GM19468 (cell line): ENCODE measurements at regions not wholly inside any gene's neighbourhood (a gene's known extent, or its start where the extent isn't known, plus 50 kb on each side); places are given as distances from the start of the nearest gene placed in this dataset.
A peak's percentile ranks its signal among the peaks of the same experiment; 100 is the strongest.

Experiments used
- ATAC-seq: cut with Tn5 transposase; IDR thresholded peaks from one replicate; pipeline ENCODE4 v1.9.1; 2021; ENCODE audit warnings: mild to moderate bottlenecking, moderate library complexity, moderate number of reproducible peaks; ENCODE audit not compliant: unreplicated experiment; ENCODE audit errors: extremely low read depth

DNA sequence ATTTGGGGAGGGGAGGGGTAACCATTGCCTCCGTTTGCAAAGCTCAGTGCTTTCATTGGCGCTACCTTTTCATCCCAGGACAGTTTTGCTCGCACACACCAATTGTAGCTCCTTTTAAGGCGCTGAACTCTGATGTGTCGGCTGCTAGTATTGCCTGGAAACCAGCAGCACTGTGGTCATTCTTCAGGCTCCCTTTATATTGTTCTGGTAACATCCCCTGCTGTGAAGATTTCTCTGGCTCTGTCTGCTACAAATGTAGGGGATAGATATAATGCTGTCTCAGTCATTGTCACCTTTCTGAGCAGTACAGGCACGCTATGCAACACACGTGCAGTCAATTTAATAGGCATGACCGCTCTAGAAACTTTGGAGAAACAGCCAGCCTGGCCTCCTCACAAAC is 172.9 kb upstream of the SASH1 start:
- ATAC-seq: no peak

DNA sequence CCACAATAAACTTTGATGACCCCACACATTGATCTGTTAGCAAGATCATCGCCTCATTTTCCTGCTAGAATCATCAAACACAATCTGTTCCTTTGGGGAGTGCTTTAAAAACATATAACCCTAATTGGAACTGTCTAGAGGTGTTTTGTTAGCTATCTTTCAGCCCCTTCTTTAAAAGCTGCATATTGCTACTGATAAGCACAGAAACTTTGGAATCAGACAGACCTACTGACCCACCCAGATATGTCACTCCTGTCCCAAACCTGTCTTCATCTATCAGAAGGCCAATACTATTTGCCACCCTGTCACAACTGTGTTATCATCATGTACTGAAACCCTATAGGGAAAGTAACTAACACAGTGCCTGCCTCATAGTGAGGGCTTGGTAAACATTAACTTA is 172.4 kb upstream of the SASH1 start:
- ATAC-seq: no peak

DNA sequence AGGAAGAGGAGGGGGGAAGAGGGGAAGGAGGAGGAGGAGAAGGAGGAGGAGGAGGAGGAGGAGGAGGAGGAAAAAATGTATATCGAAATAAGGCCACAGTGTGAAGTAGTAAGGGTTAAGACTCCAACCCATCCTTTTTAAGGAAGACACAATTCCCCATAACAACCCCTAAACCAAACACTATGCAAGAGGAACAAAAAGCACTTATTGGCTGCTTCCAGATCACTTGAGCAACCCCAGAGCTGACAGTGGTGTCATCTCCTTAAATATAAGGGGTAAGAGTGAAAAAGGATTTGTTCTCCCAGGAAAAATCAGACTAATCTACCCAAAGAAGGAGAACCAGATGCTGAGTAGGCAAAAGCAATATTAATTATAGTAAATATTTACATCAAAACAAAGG is 169.1 kb upstream of the SASH1 start:
- no peak for ATAC-seq

DNA sequence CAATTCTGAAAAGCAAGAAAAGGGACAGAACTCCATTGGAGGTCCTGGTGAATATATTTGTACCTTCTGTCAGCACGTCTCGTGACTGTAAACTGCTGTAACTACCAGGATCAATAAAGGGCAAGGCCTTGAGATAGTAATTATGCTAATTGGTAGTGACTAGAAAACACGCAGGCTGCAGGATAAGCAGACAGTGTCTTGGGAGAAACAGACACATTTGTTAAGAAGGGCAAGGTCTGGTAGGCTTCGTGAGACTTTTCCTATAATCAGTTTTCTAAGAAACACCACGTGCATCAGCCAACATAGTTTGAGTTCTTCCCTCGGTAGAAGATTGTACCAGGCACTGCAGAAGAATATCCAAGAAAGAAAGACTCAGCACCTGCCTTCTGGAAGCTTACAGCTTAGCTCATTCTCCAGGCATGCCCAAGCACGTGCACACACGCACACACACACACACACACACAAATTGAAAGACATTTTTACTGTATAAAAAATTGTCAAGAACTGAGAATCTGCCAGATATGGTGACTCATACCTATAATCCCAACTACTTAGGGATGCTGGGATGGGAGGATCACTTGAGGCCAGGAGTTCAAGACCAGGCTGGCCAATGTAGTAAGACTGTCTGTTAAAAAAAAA is 167.0 kb upstream of the SASH1 start:
- ATAC-seq: no peak

DNA sequence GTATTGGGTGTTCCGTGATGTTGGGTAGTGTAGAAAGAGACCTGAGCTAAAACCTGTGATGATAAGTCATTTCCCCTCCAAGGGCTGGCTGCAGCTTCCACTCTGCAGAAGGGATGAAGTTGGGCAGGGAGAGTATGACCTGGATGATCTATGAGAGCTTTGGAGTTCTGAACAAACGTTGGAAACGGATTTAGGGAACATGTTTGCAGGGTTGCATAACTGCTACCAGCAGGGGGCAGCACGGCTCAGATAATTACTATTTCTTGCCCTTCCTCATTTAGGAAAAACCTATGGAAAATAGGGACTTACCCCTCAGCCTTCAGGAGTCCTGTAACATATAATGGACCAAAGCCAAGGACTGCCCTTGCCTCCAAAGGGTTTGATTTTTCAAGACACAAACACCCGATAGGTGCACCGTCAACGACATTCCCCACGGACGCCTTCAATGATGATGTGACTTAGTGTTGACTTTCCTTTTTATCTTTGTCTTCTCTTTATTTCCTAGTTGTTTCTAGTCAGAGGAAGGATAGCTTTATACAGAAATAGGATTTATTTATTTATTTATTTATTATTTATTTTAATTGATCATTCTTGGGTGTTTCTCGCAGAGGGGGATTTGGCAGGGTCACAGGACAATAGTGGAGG is 164.9 kb upstream of the SASH1 start:
- no peak for ATAC-seq

DNA sequence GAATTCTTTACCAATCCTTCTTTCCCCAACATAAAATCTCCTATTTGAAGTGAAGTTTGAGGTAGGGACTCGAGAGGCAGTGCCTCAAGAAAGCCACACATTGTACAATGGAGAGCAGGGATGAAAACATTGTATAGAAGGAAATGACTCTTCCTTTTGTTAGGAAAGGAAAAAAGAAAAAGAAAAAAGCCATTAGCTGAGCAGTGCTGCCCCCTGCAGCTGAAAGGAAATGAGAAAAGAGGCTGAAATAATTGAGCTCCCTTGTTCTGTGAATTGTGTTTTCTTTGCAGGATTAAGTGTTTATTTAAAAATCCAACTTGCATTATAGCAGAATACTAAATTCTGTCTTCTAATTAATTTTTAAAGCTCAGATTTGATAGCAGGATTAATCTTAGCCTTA is 162.9 kb upstream of the SASH1 start:
- no peak for ATAC-seq

DNA sequence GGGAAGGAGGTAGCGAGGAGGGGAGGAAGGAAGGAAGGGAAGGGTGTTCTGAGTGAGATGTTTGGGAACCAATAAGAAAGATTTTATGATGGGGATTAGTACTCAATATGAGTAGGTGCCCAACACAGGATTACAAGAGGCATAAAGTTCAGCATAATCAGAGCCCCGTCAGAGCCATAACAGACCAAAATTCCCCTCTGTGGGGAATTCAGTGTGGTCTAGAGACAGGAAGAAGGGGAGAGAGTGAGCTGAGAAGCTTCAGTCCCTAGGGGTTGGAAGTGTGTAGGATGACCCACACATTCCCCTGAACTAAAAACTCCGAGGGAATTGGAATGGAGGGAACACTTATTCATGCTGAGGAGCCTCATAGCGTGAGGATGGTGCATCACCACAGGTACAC is 160.3 kb upstream of the SASH1 start:
- ATAC-seq: no peak

DNA sequence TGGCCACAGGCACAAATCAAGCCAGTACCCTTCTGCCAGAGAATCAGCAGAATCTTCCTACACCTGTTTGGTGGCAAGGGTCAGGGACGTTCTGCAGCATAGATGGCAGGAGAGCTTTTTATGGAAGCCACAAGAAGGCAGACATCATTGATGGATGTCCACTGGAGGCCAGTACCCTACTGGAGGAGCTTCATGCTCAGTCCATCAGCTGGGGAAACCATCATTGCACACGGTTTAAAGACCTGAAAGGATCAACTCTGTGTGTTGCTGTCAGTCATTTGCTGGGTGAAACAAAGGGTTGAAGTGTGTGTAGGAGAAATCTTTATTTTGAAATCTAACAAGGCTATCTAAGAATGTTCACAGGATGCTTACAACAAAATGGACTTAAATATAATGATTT is 158.9 kb upstream of the SASH1 start:
- ATAC-seq: no peak

DNA sequence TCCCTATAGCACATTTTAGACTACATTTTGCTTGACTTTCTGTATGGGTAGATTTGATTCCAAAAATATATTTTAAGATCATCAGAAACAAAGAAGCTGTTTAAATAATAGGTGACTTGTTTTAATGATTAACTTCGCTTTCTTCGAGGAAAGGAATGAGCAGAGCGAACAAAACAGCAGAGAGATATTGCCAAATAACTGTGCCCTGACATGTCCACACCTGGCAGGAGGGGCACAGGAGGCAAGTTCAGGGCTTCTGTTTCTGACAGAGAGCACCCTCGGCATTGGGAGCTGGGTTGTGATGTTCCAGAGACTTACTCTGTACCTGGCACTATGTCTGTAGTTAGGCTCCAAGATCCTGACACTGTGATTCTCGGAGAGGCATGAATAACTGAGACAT is 155.7 kb upstream of the SASH1 start:
- no peak for ATAC-seq

DNA sequence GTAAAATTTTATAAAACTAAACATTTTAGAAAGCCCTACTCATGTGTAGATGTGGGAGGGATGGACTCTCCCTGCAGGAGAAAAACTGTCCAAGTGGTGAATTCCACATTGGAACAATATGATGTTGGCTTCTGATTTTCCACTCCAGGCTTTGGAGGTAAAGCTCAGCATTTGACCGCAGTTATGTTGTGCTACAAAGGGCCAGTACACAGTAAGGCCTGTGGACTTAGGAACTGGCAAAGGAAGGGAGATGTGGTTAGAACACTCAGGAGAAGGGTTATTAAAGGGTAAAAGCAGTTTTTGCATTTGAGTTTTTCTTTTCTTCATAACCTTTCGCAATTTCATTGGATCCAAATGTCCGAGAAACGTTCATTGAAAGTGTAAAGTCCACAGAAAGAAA is 150.3 kb upstream of the SASH1 start:
- no peak for ATAC-seq

DNA sequence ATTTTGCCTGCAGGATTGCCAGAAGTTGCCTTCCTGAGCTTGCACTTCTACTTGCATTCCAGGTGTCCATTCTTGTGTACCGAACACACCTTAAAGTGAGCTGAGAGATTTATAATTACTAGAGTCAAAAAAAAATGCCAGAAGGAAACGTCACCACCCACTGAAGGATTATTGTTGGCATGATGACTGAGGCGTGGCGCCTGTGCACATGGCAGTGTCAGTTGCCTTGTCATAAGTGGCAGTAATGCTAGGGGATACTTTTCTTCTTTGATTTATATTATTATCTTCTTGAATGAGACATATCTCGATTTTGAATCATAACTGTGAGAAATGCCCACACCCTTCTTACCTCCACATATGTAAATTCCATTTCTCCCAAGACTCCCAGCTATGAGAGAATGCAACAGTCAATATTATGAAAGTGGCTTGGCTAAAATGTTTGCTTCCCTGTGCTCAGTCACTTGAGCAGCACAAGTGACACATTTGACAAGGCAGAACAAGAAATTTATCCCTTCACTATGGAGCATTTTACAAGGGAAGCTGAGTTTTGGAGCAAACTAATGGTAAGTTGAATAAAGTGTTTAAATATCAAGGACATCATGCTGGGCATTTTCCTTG is 149.5 kb upstream of the SASH1 start:
- ATAC-seq: no peak

DNA sequence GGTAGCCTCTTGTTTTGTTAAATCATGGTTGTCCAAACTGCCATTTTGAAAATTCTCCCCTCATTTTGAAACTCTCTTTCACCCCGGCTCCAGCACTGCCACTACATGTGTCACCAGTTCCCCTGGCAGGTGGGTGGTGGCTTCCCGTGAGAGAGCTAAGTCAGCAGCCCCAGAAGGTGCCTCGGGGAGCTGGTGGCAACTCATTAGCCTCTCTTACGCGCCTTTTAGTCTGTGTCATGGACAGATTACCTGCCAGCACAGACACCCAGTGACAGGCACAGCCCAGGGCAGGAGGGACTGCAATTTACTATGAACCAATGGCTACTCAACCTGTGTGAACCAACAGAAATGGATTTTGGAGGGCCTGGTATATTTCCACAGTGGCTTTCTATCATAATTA is 147.1 kb upstream of the SASH1 start:
- no peak for ATAC-seq

DNA sequence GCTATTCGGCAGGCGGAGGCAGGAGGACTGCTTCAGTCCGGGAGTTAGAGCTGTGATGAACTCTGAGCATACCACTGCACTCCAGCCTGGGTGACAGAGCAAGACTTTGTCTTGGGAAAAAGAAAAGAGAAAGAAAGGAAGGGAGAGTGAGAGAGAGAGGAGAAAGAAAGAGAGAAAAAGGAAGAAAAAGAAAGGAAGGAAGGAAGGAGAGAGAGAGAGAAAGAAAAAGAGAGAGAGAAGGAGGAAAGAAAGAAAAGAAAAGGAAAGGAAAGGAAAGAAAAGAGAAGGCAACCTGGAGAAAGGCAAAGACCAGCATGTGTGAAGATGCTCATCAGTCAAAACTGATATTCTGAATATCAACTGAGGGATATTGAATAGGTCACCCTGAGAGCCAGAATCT is 143.1 kb upstream of the SASH1 start:
- no peak for ATAC-seq

DNA sequence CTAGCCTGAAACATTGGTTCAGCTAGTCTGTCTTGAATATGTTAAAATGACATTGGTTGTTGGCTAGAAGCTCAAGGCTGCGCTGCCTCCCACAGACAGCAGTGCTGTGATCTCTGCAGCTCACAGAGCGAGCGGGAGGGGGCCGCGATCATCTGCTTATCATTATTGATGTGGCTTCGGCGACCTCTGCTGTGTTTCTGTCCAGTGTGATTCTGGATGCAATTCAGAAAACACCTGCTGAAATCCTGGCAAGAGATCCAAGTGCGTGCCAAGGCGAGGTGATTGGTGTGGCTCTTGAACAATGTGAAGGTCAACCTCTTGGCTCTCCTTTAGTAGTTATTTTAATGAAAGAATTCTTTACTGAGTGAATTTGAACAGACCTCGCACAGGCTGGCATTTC is 142.3 kb upstream of the SASH1 start:
- no peak for ATAC-seq

DNA sequence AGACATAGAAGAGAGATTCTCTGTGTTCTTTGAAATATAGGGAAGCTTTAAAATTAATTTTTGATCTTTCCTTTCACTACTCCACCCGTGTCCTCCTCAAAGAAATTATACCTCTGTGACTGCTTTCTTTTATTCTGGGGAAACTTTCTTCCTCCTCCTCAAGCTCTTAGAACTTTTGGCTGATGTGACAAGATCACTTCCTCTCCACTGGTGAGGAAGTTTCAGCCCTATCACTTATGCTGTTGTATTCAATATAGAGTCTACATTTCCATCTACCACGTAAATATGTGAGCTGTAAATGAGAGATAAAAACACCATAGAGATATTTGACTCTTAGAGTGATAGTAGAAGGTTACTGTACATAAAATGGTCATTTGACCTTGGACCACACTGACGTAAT is 141.9 kb upstream of the SASH1 start:
- no peak for ATAC-seq

DNA sequence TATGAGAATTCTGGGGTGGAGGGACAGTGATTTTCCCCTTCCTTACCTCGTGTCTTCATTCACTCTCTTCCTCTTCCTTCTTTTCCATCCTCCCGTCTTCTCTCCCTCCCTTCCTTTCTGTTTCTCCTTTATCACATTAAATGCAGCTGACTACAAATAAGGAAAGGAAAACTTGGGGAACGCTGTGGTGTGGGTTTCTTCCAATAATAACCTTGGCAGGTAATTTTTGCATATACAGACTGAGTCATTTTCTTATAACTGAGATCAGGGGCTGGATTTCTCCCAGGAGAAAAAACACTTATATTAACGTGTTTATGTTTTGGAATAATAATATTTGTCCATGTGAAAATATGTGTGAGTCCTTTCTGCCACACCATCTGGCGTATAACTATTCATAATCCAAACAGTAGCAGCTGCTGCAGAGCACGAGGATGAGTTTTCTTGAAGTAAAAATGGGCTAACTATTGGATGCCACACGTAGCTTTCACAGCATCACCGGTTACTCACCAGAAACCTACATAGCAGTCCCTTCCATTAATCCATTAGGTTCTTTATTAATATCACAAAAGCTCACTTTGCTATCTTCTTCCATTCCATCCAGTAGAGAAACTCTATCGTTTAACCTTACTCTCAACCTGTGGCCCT is 139.2 kb upstream of the SASH1 start:
- ATAC-seq: no peak

DNA sequence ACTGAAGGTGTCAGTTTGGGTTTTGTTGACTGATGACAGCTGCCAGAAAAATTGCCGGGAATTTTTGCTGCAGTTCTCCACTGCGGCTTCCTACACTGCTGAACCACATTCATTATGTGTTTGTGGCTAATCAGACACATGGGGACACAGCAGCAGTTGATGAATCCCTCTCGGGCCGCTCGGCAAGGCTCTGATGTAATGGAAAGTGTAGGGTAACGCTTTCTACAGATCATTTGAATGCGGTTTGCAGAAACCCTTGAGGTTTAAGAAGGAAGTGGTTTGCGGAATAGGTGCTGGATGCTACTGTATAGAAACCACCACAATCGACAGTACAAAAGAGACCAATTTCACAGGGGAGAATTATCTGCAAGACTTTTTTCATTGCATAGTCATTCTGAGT is 138.7 kb upstream of the SASH1 start:
- peak; percentile 99 for ATAC-seq

DNA sequence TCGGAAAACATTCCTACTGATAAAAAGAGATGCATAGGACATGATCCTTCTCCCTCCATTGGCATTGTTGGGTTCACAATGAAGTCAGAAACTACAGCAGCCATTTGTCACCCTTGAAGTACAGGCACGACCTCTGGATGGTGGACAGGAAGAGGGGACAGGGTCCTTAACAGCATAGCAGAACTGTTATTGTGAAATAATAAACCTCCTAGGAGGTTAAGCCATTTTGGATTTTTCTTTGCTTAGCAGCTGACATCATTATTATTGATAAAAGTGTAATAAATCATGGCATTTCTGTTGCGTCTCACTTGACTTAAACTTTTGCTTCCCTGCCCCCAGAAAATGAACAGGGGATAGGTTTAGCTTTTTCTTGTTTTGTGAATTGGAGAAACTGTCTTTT is 134.3 kb upstream of the SASH1 start:
- ATAC-seq: no peak

DNA sequence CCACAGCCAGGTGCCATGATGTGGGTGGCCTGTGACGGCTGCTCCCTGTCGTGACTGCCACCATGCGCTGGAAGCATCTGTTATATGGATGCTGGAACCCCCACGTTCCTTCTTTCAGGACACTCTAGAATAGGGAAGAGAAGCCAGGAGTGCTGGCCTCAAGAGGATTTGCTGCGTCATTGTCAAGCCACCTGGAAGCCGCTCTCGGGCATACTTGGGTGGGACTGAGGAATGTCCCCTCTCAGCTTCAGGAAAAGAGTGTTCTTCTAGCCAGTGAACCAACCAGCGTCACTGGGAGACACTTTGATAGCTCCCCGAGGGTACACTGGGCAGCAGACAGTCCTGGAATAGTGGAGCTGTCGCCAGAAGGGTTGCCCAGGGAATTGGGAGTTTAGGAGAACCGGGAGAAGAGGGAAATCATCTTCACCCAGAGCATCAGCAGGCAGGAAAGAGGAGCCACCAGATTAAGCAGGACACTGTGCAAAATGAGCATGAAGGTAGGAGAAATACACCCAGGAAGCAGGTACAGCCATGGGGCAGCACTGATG is 130.8 kb upstream of the SASH1 start:
- ATAC-seq: no peak

DNA sequence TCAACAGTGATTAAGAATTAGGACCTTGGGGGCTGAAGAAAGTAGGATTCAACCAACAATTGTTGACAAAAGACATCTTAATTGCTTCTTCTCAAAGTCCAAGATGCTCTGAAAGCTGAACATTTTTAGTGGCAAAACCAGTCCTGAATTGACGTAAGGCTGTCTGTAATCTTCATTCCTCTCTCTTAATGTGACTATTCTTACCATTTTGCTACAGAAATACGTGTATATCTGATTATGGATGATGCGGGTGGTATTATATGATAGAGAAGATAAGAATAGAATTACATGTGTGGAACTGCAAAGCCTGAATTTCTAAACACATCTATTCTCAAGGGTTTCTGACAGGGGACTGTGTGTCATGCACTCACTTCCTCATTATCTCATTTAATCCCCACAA is 130.3 kb upstream of the SASH1 start:
- ATAC-seq: no peak

DNA sequence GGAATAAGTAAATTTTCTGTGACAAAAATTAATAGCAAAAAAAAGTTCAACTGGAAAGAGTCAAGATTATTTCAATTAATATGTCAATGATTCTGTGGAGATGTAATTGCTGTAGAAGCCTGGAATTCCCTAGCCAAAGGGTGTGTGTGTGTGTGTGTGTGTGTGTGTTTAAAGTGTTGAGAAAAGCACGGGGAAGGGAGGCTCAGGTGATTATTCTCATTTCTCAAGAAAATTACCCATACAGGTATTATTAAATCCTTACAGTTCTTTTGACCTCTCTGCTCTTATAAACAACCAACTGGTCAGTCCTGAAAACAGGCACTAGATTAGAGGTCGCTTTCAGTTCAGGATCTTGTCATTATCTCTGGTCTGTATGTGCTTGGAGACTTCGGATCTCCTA is 129.3 kb upstream of the SASH1 start:
- ATAC-seq: no peak
